Loucy (cell line): ENCODE measurements at regions not wholly inside any gene's neighbourhood (a gene's known extent, or its start where the extent isn't known, plus 50 kb on each side); places are given as distances from the start of the nearest gene placed in this dataset.

ENCODE experiments used
- H2AFZ ChIP-seq: fragments of 200-600 bp; sonication (generic); 2 replicates; pipeline ENCODE4 v1.6.0; 2016; ENCODE audit warnings: antibody characterized with exemption, mild to moderate bottlenecking, low read length, moderate library complexity
- H3F3A ChIP-seq: fragments of 200-600 bp; 2 replicates; pipeline ENCODE4 v1.6.0; 2016; ENCODE audit warnings: antibody characterized with exemption, low read depth, mild to moderate bottlenecking
- H3K27me3 ChIP-seq: fragments of 200-600 bp; sonication (generic); 2 replicates; pipeline ENCODE4 v1.6.1; 2014; ENCODE audit warnings: low read length, mild to moderate bottlenecking; ENCODE audit not compliant: insufficient read depth, poor library complexity, severe bottlenecking
- H3K36me3 ChIP-seq: fragments of 200-600 bp; sonication (generic); 2 replicates; pipeline ENCODE4 v1.6.1; 2016; ENCODE audit warnings: low read length; ENCODE audit not compliant: insufficient read depth
- H3K4me1 ChIP-seq: fragments of 200-600 bp; sonication (generic); 2 replicates; pipeline ENCODE4 v1.5.1; 2014; ENCODE audit warnings: low read length, mild to moderate bottlenecking; ENCODE audit not compliant: insufficient read depth, poor library complexity, severe bottlenecking
- H3K4me2 ChIP-seq: fragments of 200-600 bp; sonication (generic); 2 replicates; pipeline ENCODE4 v1.6.0; 2014; ENCODE audit warnings: antibody characterized with exemption, low read length, low read depth, mild to moderate bottlenecking; ENCODE audit not compliant: poor library complexity, severe bottlenecking
- H3K4me3 ChIP-seq: fragments of 200-600 bp; sonication (generic); 2 replicates; pipeline ENCODE4 v1.5.1; 2014; ENCODE audit warnings: low read length, mild to moderate bottlenecking, mixed read lengths; ENCODE audit not compliant: poor library complexity, severe bottlenecking
- H3K79me2 ChIP-seq: fragments of 200-600 bp; sonication (generic); 2 replicates; pipeline ENCODE4 v1.6.1; 2014; ENCODE audit warnings: low read length; ENCODE audit not compliant: insufficient read depth
- H3K9ac ChIP-seq: fragments of 200-600 bp; sonication (generic); 2 replicates; pipeline ENCODE4 v1.6.0; 2014; ENCODE audit warnings: mild to moderate bottlenecking, low read depth, low read length, moderate library complexity; ENCODE audit not compliant: poor library complexity, severe bottlenecking
- H3K9me2 ChIP-seq: fragments of 200-600 bp; sonication (generic); replicated peaks from 2 replicates; pipeline ENCODE4 v1.6.1; 2016; ENCODE audit warnings: low read depth, low read length, mixed read lengths
- H3K9me3 ChIP-seq: fragments of 200-600 bp; sonication (generic); 2 replicates; pipeline ENCODE4 v1.6.1; 2014; ENCODE audit warnings: mild to moderate bottlenecking, antibody characterized with exemption, low read length, low read depth; ENCODE audit not compliant: insufficient read depth
- H4K20me1 ChIP-seq: fragments of 200-600 bp; sonication (generic); 2 replicates; pipeline ENCODE4 v1.6.0; 2014; ENCODE audit warnings: antibody characterized with exemption, low read length, mild to moderate bottlenecking; ENCODE audit not compliant: insufficient read depth, poor library complexity, severe bottlenecking
- CTCF ChIP-seq: fragments of 200-600 bp; sonication (generic); conservative IDR thresholded peaks from 2 replicates; pipeline ENCODE4 v1.5.1; 2014; ENCODE audit warnings: mild to moderate bottlenecking, antibody characterized with exemption, low read length
- EZH2phosphoT487 ChIP-seq: fragments of 200-600 bp; IDR thresholded peaks from 2 replicates; pipeline ENCODE4 v1.6.1; 2018; ENCODE audit warnings: antibody characterized with exemption, mild to moderate bottlenecking, moderate library complexity, borderline replicate concordance

- H3K4me2 ChIP-seq, result no peak overlapping the region
- H4K20me1 ChIP-seq, result no peaks in the 10 kb centered on the region
- H3K79me2 ChIP-seq, result no peaks in the 10 kb centered on the region
- H3F3A ChIP-seq, result no peaks in the 10 kb centered on the region
- no peak overlapping the region for H2AFZ ChIP-seq
- H3K4me3 ChIP-seq, result no peak overlapping the region
- TF ChIP-seq CTCF, result no peak
- TF ChIP-seq EZH2phosphoT487, result no peak
- H3K27me3 ChIP-seq, result no peaks in the 10 kb centered on the region
- H3K9ac ChIP-seq, result no peak overlapping the region
- peaks cover 7% of the 10 kb centered on the region; the same call in 1 of the 2 replicates for H3K9me3 ChIP-seq
- H3K36me3 ChIP-seq, result no peaks in the 10 kb centered on the region
- H3K9me2 ChIP-seq, result no peaks in the 10 kb centered on the region
- no peaks in the 10 kb centered on the region for H3K4me1 ChIP-seq
Measured at GRCh38 chr10:131402771-131403650, 91.5 kb upstream of the TCERG1L start.

GRCh38 chr10:131403936-131404335 is 92.4 kb upstream of the TCERG1L start:
- no peaks in the 10 kb centered on the region for H4K20me1 ChIP-seq
- H3K9ac ChIP-seq, result no peak overlapping the region
- no peak overlapping the region for H3K4me3 ChIP-seq
- peaks cover 7% of the 10 kb centered on the region; the same call in 1 of the 2 replicates for H3K9me3 ChIP-seq
- no peak overlapping the region for H3K4me2 ChIP-seq
- H3K9me2 ChIP-seq, result no peaks in the 10 kb centered on the region
- no peaks in the 10 kb centered on the region for H3F3A ChIP-seq
- H3K27me3 ChIP-seq, result no peaks in the 10 kb centered on the region
- H2AFZ ChIP-seq, result no peak overlapping the region
- H3K79me2 ChIP-seq, result no peaks in the 10 kb centered on the region
- no peaks in the 10 kb centered on the region for H3K4me1 ChIP-seq
- no peaks in the 10 kb centered on the region for H3K36me3 ChIP-seq
- TF ChIP-seq EZH2phosphoT487 (no peak), CTCF (no peak)

- Histone ChIP-seq H3K27me3 (no peaks in the 10 kb centered on the region), H3K9ac (no peak overlapping the region), H4K20me1 (no peaks in the 10 kb centered on the region), H2AFZ (no peak overlapping the region), H3K4me3 (no peak overlapping the region), H3K4me1 (no peaks in the 10 kb centered on the region), H3K9me2 (no peaks in the 10 kb centered on the region), H3K79me2 (no peaks in the 10 kb centered on the region), H3K4me2 (no peak overlapping the region), H3K36me3 (no peaks in the 10 kb centered on the region), H3K9me3 (peaks cover 10% of the 10 kb centered on the region; the same call in 1 of the 2 replicates), H3F3A (no peaks in the 10 kb centered on the region)
- TF ChIP-seq EZH2phosphoT487, result no peak
- TF ChIP-seq CTCF, result no peak
Measured at GRCh38 chr10:131404886-131405285, 93.4 kb upstream of the TCERG1L start.
